ENCODE measurements at regions not wholly inside any gene's neighbourhood (a gene's known extent, or its start where the extent isn't known, plus 50 kb on each side); places are given as distances from the start of the nearest gene placed in this dataset.
"Not testable (repeated sequence)": the region's sequence is repeated elsewhere in the genome, so short reads cannot be mapped to it uniquely, and the experiment has no call there.

DNA sequence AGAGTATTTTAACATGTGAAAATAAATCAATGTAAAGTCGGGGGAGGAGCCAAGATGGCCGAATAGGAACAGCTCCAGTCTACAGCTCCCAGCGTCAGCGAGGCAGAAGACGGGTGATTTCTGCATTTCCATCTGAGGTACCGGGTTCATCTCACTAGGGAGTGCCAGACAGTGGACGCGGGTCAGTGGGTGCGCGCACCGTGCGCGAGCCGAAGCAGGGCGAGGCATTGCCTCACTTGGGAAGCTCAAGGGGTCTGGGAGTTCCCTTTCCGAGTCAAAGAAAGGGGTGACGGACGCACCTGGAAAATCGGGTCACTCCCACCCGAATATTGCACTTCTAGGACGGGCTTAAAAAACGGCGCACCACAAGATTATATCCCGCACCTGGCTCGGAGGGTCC lies 208.4 kb upstream of the LRTM1 start:
- TF ChIP-seq, protein P1, sequence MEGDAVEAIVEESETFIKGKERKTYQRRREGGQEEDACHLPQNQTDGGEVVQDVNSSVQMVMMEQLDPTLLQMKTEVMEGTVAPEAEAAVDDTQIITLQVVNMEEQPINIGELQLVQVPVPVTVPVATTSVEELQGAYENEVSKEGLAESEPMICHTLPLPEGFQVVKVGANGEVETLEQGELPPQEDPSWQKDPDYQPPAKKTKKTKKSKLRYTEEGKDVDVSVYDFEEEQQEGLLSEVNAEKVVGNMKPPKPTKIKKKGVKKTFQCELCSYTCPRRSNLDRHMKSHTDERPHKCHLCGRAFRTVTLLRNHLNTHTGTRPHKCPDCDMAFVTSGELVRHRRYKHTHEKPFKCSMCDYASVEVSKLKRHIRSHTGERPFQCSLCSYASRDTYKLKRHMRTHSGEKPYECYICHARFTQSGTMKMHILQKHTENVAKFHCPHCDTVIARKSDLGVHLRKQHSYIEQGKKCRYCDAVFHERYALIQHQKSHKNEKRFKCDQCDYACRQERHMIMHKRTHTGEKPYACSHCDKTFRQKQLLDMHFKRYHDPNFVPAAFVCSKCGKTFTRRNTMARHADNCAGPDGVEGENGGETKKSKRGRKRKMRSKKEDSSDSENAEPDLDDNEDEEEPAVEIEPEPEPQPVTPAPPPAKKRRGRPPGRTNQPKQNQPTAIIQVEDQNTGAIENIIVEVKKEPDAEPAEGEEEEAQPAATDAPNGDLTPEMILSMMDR (IDR thresholded peaks at IDR 0.05): not testable (repeated sequence)
- TF ChIP-seq POLR2A (IDR thresholded peaks at IDR 0.05): not testable (repeated sequence)
